HG03060 (cell line): ENCODE measurements at regions not wholly inside any gene's neighbourhood (a gene's known extent, or its start where the extent isn't known, plus 50 kb on each side); places are given as distances from the start of the nearest gene placed in this dataset.

Source experiments
- ATAC-seq: cut with Tn5 transposase; IDR thresholded peaks from one replicate; pipeline ENCODE4 v1.9.1; 2021; ENCODE audit warnings: low read depth, moderate number of reproducible peaks; ENCODE audit not compliant: unreplicated experiment

GRCh38 chr7:52091101-52091500 is 774.5 kb upstream of the COBL start:
- ATAC-seq, result no peak

- ATAC-seq, result no peak
Measured at GRCh38 chr7:52088008-52088901, 771.6 kb upstream of the COBL start.

GRCh38 chr7:52085610-52086009 is 769.0 kb upstream of the COBL start:
- no peak for ATAC-seq

- ATAC-seq, result no peak
Measured at GRCh38 chr7:52080493-52080892, 763.9 kb upstream of the COBL start.

GRCh38 chr7:52079726-52080125 is 763.1 kb upstream of the COBL start:
- ATAC-seq, result no peak

DNA sequence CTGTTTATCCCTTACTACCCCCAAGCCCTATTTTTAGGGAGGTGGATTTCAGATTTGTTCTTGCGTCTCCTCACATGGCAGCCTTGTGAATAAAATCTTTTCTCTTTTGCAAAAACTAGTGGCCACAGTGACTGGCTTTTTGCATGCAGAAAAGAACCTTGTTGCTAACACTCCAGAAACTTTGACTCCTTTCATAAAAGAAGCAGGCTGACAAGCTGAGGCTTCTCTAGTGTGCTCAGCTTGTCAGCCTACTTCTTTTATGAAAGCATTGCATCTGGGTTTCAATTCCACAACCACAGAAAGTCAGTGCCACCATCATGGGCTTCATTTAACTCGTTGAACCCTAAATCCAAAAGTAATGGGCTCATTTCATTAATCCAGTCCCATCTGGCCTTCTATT is 761.0 kb upstream of the COBL start:
- no peak for ATAC-seq

- ATAC-seq, result no peak
Measured at GRCh38 chr7:52074912-52075311, 758.3 kb upstream of the COBL start.

DNA sequence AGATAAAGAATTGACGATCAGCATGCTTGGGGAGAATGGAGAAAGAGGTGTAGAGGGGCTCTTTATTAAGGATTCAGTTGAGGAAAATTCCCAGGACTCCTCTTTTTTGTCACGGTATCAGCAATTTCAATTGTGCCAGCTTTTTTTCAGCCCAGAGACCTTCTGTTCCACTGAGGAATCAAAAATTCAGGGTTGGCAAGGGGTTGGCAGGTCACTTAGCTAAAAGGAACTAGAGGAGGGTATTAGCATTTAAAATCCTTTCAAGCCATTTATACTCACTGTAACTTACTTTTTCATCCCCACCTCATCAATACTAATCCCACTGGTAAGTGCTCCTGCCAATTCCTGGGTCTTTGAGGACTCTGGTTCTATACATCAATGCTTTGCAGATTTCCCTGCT is 757.5 kb upstream of the COBL start:
- ATAC-seq, result no peak

DNA sequence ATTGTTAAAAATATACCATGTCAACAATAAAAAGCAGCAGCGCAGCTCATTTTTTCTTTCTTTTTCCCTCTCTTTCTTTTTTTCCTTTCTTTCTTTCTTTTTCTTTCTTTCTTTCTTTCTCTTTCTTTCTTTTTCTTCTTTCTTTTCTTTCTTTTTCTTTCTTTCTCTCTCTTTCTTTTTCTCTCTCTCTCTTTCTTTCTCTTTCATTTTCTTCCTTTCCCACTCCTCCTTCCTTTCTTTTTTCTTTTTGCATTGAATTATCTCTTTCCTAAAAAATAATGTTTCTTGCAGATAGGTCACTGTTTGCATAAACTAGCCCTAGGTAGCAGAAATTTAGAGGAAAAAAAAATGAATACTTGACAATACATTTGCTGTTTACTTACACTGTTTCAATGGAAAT is 755.1 kb upstream of the COBL start:
- no peak for ATAC-seq

DNA sequence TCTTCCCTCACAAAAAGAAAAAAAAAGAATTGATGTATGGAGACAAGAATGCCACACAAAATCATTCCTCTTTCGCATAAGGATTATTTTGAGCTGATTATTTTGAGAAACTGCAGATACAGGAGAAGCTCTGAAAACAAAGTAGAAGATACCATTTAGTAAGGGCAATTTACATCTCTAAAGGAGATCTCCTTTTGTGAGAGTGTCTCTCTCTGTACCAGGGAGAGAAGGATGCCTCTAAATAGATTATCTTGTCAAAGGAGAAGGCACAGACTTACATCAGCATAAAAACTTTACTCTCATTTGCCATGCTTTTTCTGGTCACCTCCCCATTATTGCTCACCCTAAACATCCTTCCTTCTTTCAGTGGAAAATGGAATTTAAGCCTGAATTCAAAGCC is 747.9 kb upstream of the COBL start:
- no peak for ATAC-seq

DNA sequence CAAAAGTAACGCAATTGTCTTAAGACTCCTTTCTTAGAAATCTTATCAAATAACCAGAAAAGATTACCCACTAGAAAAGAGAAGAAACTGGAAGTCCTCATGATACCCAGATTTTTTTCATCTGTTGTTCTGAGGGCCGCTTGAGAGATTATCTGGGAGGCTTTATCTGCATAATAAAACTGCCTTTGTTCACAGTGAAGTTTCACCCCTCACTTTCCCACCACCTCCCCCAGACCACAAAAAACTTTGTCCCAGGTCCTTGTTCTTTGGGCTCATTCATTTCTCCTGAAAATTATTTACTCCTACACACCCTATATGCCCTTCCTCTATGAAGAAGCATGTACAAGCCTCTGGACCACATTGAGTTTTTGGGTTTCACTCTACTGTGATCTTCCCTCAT is 745.1 kb upstream of the COBL start:
- no peak for ATAC-seq

GRCh38 chr7:52053525-52053924 is 736.9 kb upstream of the COBL start:
- ATAC-seq, result no peak

DNA sequence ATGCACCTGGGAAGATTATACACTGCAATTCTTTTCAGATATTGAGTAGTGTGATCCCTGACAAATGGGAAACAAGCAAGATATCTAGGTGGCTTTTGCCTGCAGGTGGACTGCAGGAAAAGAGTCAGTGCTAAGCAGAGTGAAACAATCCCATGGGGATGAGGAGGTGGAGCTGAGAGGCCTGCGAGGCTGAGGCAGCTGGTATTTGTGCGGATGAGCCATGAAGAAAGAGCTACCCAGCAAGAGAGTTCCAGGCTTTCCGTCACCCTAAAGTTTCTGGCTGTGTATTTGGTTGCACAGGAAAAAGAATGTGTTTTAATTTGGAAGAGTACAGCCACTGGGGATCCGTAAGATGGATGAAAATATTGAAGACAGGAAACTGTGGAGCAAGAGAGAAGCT is 714.1 kb upstream of the COBL start:
- no peak for ATAC-seq

GRCh38 chr7:52026140-52026539 is 709.5 kb upstream of the COBL start:
- no peak for ATAC-seq

DNA sequence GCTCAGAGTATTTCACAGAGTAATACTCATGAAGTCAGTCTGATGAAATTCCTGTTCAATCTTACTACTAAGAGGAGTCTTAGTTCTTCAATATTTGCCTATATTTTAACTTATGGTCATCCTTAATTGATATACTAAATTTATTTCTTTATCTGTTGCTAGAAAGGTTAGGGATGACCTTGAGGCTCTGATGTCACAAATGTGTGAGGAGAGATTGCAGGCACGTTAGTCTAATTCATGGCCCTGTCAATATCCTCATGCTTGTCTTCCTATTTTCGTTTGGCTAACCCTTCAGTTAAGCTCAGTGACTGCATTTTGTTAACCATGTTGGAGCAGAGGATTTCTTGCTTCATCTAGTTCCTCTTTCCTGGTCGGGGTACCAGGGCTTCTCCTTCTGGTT is 704.7 kb upstream of the COBL start:
- no peak for ATAC-seq

DNA sequence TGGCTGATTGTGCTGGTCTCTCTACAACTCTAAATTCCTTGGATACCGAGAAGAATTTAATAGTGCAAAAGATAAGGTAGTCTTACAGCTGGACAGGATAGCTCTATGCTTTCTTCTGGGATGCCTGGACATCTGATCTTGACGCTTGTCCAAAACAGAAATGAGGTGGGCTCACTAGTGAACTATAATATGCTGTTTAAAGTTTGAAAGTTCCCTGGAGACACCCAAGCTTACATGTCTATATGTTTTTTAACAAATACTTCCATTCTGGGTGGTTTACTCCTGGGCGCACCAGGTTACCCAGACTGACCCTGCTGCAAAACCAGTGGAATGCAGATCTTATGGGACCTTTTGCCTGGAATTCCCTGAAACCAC is 702.1 kb upstream of the COBL start:
- ATAC-seq, result no peak

DNA sequence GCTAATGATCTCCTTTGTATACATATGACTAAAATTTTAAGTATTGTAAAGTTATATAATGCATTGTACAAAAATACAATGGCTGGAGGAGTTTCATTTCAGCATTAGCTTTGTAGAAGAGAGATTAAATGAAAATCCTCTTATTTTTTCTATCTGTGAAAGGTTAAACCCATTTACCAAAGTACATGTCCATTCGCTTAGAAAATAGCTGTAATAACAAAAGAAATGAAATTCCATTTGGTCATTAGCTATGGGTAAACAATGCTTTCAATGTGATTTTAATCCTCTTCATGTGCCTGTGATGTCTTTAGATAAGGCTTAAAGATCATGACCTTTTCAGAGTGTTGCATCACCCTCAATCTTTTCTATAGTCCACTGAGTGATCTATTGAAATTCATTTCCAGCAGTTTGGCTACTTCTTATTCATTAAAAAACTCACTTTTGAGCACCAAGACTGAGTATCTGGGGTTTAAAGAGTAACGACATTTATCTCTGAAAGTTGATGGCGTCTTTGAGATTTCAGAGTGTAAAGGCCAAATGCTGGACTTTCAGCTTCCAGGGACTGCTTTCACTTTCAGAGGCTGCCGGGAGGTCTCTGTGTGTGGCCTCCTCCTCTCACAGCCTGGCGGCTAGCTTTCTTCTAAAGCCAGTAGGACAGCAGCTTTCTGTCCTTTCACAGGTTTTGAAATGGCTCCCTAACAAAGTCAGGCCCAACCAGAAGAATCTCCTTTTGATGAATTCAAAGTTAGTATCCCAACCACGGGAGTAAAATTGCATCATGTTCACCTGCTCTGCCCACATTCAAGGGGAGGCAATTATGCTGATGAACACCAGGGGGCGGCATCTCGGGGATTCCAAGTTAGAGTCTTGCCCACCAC is 701.4 kb upstream of the COBL start:
- no peak for ATAC-seq

DNA sequence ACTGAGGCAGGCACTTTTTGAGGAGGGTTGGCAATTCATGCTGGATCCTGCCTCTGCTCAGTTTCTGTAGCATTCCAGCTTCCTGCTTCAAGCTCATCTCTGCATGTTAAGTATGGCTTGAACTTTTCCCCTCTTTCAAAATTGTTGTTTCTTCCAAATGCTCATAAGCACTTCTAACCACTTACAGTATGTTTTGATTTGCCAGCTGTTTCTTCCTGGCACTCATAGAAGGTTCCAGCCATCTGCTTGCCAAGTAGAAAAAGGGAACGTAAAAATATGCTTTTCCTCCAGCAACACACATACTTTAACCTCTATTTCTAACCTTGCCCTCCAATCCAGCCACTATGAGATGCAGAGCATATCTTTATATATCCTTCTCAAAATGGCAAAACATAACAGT is 692.6 kb upstream of the COBL start:
- no peak for ATAC-seq

DNA sequence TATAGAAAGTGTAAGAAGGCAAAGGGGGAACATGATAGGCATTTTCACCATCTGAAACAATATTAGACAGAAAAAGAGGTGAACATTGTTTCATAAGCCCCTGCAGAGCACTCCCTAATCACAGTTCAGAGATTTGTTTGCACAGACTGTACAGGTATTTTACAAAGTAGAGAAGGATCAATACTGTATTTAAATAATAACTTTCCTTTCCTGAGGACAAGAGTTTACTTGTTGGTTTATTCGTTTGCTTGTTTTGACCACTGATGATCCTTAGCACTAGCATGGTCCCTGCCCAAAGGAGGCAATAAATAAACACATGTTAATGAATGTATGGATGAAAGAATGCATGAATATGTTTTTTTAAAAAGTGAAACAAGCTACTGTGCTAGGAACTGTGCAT is 690.1 kb upstream of the COBL start:
- no peak for ATAC-seq

DNA sequence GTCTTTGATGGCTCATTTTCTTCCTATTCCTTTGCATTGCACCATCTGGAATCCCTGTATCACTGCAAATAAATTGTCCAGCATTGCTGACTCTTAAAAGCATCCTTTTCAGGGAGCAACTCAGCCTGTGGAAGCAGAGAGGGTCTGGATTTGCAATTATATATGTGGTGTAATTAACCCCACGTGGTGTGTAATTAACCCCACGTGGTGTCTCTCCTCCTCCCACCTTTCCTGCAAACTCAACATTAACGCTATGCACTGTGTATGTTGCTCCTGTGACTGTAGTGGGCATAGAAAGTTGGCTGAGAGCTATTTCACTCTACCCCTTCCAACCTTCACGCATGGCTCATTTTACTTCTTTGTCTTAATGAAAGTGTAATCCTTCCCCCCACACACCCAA is 689.0 kb upstream of the COBL start:
- ATAC-seq, result no peak

GRCh38 chr7:51995596-51996179 is 679.1 kb upstream of the COBL start:
- no peak for ATAC-seq
